ENCODE measurements at regions not wholly inside any gene's neighbourhood (a gene's known extent, or its start where the extent isn't known, plus 50 kb on each side); places are given as distances from the start of the nearest gene placed in this dataset.

DNA sequence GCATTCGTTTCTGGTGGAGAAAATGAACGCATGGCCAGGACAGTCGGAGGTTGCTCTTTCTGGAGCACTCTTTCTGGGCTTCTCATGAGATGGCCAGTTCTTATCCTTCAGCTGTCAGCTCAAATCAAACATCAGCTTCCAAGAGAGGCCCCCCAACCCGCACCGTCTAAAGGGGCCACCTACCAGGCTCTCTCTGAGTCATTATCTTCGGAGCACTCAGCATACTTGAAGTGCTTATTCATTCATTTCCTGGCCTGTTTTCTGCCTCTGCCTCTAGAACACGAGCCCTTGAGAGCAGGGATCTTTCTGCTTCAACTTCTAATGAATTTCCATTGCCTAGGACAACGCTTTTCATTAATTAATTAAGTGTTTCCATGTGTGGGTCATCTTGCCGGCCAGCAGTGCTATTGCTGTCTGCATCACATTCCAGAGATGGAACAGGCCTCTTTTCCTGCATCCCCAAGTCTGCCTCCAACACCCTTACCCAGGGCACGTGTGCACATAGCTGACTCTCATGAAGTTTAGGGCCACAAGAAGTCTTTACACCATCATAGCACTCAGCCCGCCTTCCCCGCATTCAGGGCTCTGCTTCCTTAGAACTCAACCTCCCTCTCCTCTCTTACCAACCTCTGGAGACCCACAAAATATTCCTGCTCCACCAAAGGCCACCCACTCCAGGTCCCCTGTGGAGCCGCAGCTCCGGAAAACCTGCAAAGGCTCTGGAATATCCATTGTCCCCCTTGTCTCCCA, 52.1 kb upstream of the LAPTM5 start:
- TF ChIP-seq, protein P1, sequence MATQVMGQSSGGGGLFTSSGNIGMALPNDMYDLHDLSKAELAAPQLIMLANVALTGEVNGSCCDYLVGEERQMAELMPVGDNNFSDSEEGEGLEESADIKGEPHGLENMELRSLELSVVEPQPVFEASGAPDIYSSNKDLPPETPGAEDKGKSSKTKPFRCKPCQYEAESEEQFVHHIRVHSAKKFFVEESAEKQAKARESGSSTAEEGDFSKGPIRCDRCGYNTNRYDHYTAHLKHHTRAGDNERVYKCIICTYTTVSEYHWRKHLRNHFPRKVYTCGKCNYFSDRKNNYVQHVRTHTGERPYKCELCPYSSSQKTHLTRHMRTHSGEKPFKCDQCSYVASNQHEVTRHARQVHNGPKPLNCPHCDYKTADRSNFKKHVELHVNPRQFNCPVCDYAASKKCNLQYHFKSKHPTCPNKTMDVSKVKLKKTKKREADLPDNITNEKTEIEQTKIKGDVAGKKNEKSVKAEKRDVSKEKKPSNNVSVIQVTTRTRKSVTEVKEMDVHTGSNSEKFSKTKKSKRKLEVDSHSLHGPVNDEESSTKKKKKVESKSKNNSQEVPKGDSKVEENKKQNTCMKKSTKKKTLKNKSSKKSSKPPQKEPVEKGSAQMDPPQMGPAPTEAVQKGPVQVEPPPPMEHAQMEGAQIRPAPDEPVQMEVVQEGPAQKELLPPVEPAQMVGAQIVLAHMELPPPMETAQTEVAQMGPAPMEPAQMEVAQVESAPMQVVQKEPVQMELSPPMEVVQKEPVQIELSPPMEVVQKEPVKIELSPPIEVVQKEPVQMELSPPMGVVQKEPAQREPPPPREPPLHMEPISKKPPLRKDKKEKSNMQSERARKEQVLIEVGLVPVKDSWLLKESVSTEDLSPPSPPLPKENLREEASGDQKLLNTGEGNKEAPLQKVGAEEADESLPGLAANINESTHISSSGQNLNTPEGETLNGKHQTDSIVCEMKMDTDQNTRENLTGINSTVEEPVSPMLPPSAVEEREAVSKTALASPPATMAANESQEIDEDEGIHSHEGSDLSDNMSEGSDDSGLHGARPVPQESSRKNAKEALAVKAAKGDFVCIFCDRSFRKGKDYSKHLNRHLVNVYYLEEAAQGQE (IDR thresholded peaks at IDR 0.05; ENCODE audit: insufficient replicate concordance, low read depth), result no peak
- TF ChIP-seq POLR2AphosphoS5 (IDR thresholded peaks at IDR 0.05; ENCODE audit: low read depth), result no peak
